GM12865 (cell line): ENCODE measurements at regions not wholly inside any gene's neighbourhood (a gene's known extent, or its start where the extent isn't known, plus 50 kb on each side); places are given as distances from the start of the nearest gene placed in this dataset.

Source experiments
- DNase-seq: peaks from one replicate; pipeline ENCODE4 v3.0.0; 2010; ENCODE audit warnings: low read depth
- H3K4me3 ChIP-seq: 2 replicates; pipeline ENCODE4 v1.5.1; 2011; ENCODE audit warnings: mild to moderate bottlenecking, low read depth, low read length, control low read depth
- CTCF ChIP-seq: IDR thresholded peaks from 2 replicates; pipeline ENCODE4 v1.5.1; 2011; ENCODE audit warnings: low read length, control low read depth, low read depth, inconsistent platforms; ENCODE audit not compliant: insufficient read depth; ENCODE audit errors: missing control alignments

- DNase-seq, result no peak
- TF ChIP-seq CTCF, result no peak
- no peak overlapping the region for H3K4me3 ChIP-seq
These were observed 244.1 kb upstream of the TNP1 start for GRCh38 chr2:217103752-217104545.

- no peak overlapping the region for H3K4me3 ChIP-seq
- no peak for DNase-seq
- no peak for TF ChIP-seq CTCF
These were observed 243.1 kb upstream of the TNP1 start for GRCh38 chr2:217102956-217103355.

GRCh38 chr2:217101972-217102371 is 242.1 kb upstream of the TNP1 start:
- TF ChIP-seq CTCF, result no peak
- H3K4me3 ChIP-seq, result no peak overlapping the region
- peak; percentile 71 for DNase-seq

GRCh38 chr2:217099561-217099960 is 239.7 kb upstream of the TNP1 start:
- no peak overlapping the region for H3K4me3 ChIP-seq
- no peak for TF ChIP-seq CTCF
- no peak for DNase-seq

- H3K4me3 ChIP-seq, result no peak overlapping the region
- no peak for TF ChIP-seq CTCF
- no peak for DNase-seq
These were observed 238.6 kb upstream of the TNP1 start for GRCh38 chr2:217098435-217098834.

GRCh38 chr2:217097346-217097745 is 237.5 kb upstream of the TNP1 start:
- DNase-seq, result no peak
- no peak overlapping the region for H3K4me3 ChIP-seq
- TF ChIP-seq CTCF, result no peak
